GM12878 (cell line): ENCODE measurements at regions not wholly inside any gene's neighbourhood (a gene's known extent, or its start where the extent isn't known, plus 50 kb on each side); places are given as distances from the start of the nearest gene placed in this dataset.

Experiments
- ATAC-seq: fragments of 200-7000 bp; cut with Tn5 transposase; 3 replicates; pipeline ENCODE4 v1.9.1; 2020; ENCODE audit warnings: mild to moderate bottlenecking, moderate library complexity
- BruUV-seq: library from RNA; stranded (reverse); fragments of 400-500 nt; replicated peaks from 2 replicates; lab custom pipeline; 2021; lab: Mats Ljungman, UMichigan
- CTCF ChIA-PET: fragments of 300-600 bp; sonication (Branson Sonifier 250); formaldehyde crosslinking; extraction: SDS; loops from one replicate; lab custom pipeline; 2021; ENCODE audit warnings: inconsistent platforms; lab: Yijun Ruan, JAX
- POLR2A ChIA-PET: fragments of 350-600 bp; formaldehyde crosslinking; extraction: SDS; loops from one replicate; lab custom pipeline; 2021; ENCODE audit warnings: inconsistent platforms; lab: Charles Lee
- RAD21 ChIA-PET: fragments of 300-600 bp; sonication (Branson Sonifier 250); formaldehyde crosslinking; loops from one replicate; lab custom pipeline; 2023; ENCODE audit warnings: antibody characterized with exemption; ENCODE audit not compliant: unreplicated experiment; lab: Charles Lee
- SMC1A ChIA-PET: fragments of 300-600 bp; sonication (Branson Sonifier 250); formaldehyde crosslinking; loops from one replicate; lab custom pipeline; 2023; ENCODE audit not compliant: unreplicated experiment, uncharacterized antibody; lab: Charles Lee
- DNase-seq: peaks from one replicate; pipeline ENCODE4 v3.0.0-alpha.2; 2011; ENCODE audit warnings: low read depth, low spot score
- FAIRE-seq: peaks from 3 replicates; lab custom pipeline; 2011; peaks lifted over from hg19 to GRCh38; lab: Jason Lieb, UNC
- H2AFZ ChIP-seq: 2 replicates; pipeline ENCODE4 v1.6.0; 2011; ENCODE audit warnings: low read depth, low read length, control low read depth; ENCODE audit not compliant: control insufficient read depth
- H3K27ac ChIP-seq: 2 replicates; pipeline ENCODE4 v1.5.1; 2011; ENCODE audit warnings: control low read depth; ENCODE audit not compliant: control insufficient read depth, insufficient read depth
- H3K27me3 ChIP-seq, 2 experiments: replicated peaks in 1 of 2; 2 replicates each; pipeline versions ENCODE4 v1.6.0 to v1.6.1; 2011; ENCODE audit warnings: low read length in 1 of 2; ENCODE audit not compliant: control insufficient read depth in 2 of 2, insufficient read depth in 2 of 2
- H3K36me3 ChIP-seq, 2 experiments: 2 replicates each; pipeline ENCODE4 v1.5.1; 2011; ENCODE audit warnings: low read length in 1 of 2; ENCODE audit not compliant: control insufficient read depth in 2 of 2, insufficient read depth in 2 of 2
- H3K4me1 ChIP-seq: 2 replicates; pipeline ENCODE4 v1.6.1; 2011; ENCODE audit warnings: mild to moderate bottlenecking, low read length, moderate library complexity, mixed read lengths; ENCODE audit not compliant: control insufficient read depth, insufficient read depth
- H3K4me2 ChIP-seq: 2 replicates; pipeline ENCODE4 v1.6.0; 2011; ENCODE audit warnings: control low read depth; ENCODE audit not compliant: control insufficient read depth, insufficient read depth
- H3K4me3 ChIP-seq: fragments of 200-600 bp; sonication (generic); 2 replicates; pipeline ENCODE4 v1.5.1; 2016
- H3K79me2 ChIP-seq: 2 replicates; pipeline ENCODE4 v1.6.0; 2011; ENCODE audit warnings: low read length; ENCODE audit not compliant: control insufficient read depth, insufficient read depth
- H3K9ac ChIP-seq: 2 replicates; pipeline ENCODE4 v1.8.0; 2011; ENCODE audit warnings: low read length, control low read depth, mixed read lengths; ENCODE audit not compliant: control insufficient read depth, insufficient read depth
- H3K9me3 ChIP-seq: replicated peaks from 3 replicates; pipeline ENCODE4 v1.5.1; 2011; ENCODE audit warnings: mild to moderate bottlenecking, low read length; ENCODE audit not compliant: control insufficient read depth, insufficient read depth
- H4K20me1 ChIP-seq: 2 replicates; pipeline ENCODE4 v1.6.0; 2011; ENCODE audit not compliant: control insufficient read depth, insufficient read depth
- ATF2 ChIP-seq: IDR thresholded peaks from 2 replicates; pipeline ENCODE4 v1.6.1; 2012; ENCODE audit warnings: low read length, inconsistent platforms
- BCL11A ChIP-seq: IDR thresholded peaks from 2 replicates; pipeline ENCODE4 v1.6.1; 2011; ENCODE audit warnings: low read depth, low read length
- CBX3 ChIP-seq: fragments of 200-600 bp; sonication (generic); IDR thresholded peaks from 2 replicates; pipeline ENCODE4 v1.6.1; 2016; ENCODE audit warnings: low read depth, borderline replicate concordance
- CEBPB ChIP-seq, 2 experiments: fragments of 150-350 bp in 1 of 2; IDR thresholded peaks; 2 replicates each; pipeline ENCODE4 v1.6.1; 2012 to 2014; ENCODE audit warnings: low read depth in 2 of 2, low read length in 2 of 2, borderline replicate concordance in 1 of 2, inconsistent platforms in 1 of 2
- DPF2 ChIP-seq: fragments of 450-650 bp; IDR thresholded peaks from 2 replicates; pipeline ENCODE4 v1.6.1; 2017; ENCODE audit warnings: mild to moderate bottlenecking
- EED ChIP-seq: sonication (generic); IDR thresholded peaks from 2 replicates; pipeline ENCODE4 v1.6.1; 2016; ENCODE audit warnings: antibody characterized with exemption, low read depth
- KLF5 ChIP-seq: fragments of 450-650 bp; IDR thresholded peaks from 2 replicates; pipeline ENCODE4 v1.6.1; 2014; ENCODE audit warnings: mild to moderate bottlenecking; ENCODE audit not compliant: partially characterized antibody
- NR2C2 ChIP-seq: IDR thresholded peaks from 2 replicates; pipeline ENCODE4 v1.6.1; 2011; ENCODE audit warnings: borderline replicate concordance, low read depth; ENCODE audit not compliant: control insufficient read depth, insufficient read length
- RAD51 ChIP-seq: fragments of 450-650 bp; IDR thresholded peaks from 2 replicates; pipeline ENCODE4 v1.6.1; 2016; ENCODE audit warnings: moderate library complexity, mild to moderate bottlenecking, inconsistent platforms
- RB1 ChIP-seq: fragments of 450-650 bp; formaldehyde crosslinking; IDR thresholded peaks from 2 replicates; pipeline ENCODE4 v1.6.1; 2017; ENCODE audit warnings: mild to moderate bottlenecking, borderline replicate concordance
- RELB ChIP-seq: fragments of 450-650 bp; IDR thresholded peaks from 2 replicates; pipeline ENCODE4 v1.6.1; 2017; ENCODE audit warnings: low read depth, mild to moderate bottlenecking, moderate library complexity
- REST ChIP-seq: IDR thresholded peaks from 2 replicates; pipeline ENCODE4 v1.6.1; 2012; ENCODE audit warnings: mild to moderate bottlenecking, low read depth, low read length
- SREBF2 ChIP-seq: IDR thresholded peaks from 2 replicates; pipeline ENCODE4 v1.6.1; 2012; ENCODE audit warnings: mild to moderate bottlenecking, low read length
- STAT3 ChIP-seq: IDR thresholded peaks from 2 replicates; pipeline ENCODE4 v1.6.1; 2011; ENCODE audit warnings: low read depth, low read length, improper control_type of control experiment
- ZBTB33 ChIP-seq: fragments of 450-650 bp; IDR thresholded peaks from 2 replicates; pipeline ENCODE4 v1.6.1; 2017; ENCODE audit warnings: mild to moderate bottlenecking
- ZNF24 ChIP-seq: fragments of 450-650 bp; IDR thresholded peaks from 2 replicates; pipeline ENCODE4 v1.6.1; 2017; ENCODE audit warnings: antibody characterized with exemption, mild to moderate bottlenecking
- WGBS: methylation state at CpG from one replicate; pipeline ENCODE4 v1.1.6; 2016; ENCODE audit warnings: low lambda C conversion rate; ENCODE audit not compliant: insufficient replicate concordance, insufficient coverage; ENCODE audit errors: missing lambda C conversion rate; 5-methylcytosine and 5-hydroxymethylcytosine counted together
- in situ Hi-C: fragments of 300-500 bp; cut with MboI; formaldehyde crosslinking; loops from 9 replicates; pipeline ENCODE4 v1.14.3; 2018; ENCODE audit warnings: mixed read lengths
- intact Hi-C: fragments of 100-400 bp; cut with micrococcal nuclease; formaldehyde crosslinking; loops from one replicate; pipeline ENCODE4 v1.14.2; 2022; ENCODE audit not compliant: unreplicated experiment

GRCh38 chr9:115766370-115766955 is 387.1 kb upstream of the PAPPA start (continued):
- no peak for TF ChIP-seq EED

GRCh38 chr9:115770521-115770920 is 383.1 kb upstream of the PAPPA start:
- H3K4me3 ChIP-seq: no peak overlapping the region
- ChIA-PET SMC1A (no interaction called here), RAD21 (no interaction called here), POLR2A (no interaction called here), CTCF (no interaction called here)
- ATAC-seq: no peak
- no peak overlapping the region for H3K27ac ChIP-seq
- BruUV-seq: no TSS peak
- DNase-seq: no peak
- WGBS: 4% methylated on average over 2 of the region's 2 CpGs
- no peaks in the 10 kb centered on the region for H3K79me2 ChIP-seq
- H3K27me3 ChIP-seq: no peaks in the 10 kb centered on the region
- H2AFZ ChIP-seq: no peak overlapping the region
- H4K20me1 ChIP-seq: no peaks in the 10 kb centered on the region
- H3K4me2 ChIP-seq: no peak overlapping the region
- no peak for FAIRE-seq
- H3K9me3 ChIP-seq: no peaks in the 10 kb centered on the region
- in situ Hi-C loops (no loop called here), intact Hi-C loops (no loop called here)
- no peaks in the 10 kb centered on the region for H3K4me1 ChIP-seq
- TF ChIP-seq DPF2 (no peak), REST (no peak), CEBPB (IDR thresholded peaks at IDR 0.05; ENCODE audit: borderline replicate concordance in 1 of 2, low read depth in 2 of 2, low read length in 2 of 2) (no peak), ZNF24 (no peak), KLF5 (no peak), CBX3 (no peak), ZBTB33 (no peak), NR2C2 (no peak), RELB (no peak), STAT3 (no peak), SREBF2 (no peak), RB1 (no peak), RAD51 (no peak), ATF2 (no peak), BCL11A (no peak)
- no peak overlapping the region for H3K9ac ChIP-seq
- H3K36me3 ChIP-seq: no peaks in the 10 kb centered on the region
